ENCODE measurements at regions not wholly inside any gene's neighbourhood (a gene's known extent, or its start where the extent isn't known, plus 50 kb on each side); places are given as distances from the start of the nearest gene placed in this dataset.
"Not testable (repeated sequence)": the region's sequence is repeated elsewhere in the genome, so short reads cannot be mapped to it uniquely, and the experiment has no call there.

DNA sequence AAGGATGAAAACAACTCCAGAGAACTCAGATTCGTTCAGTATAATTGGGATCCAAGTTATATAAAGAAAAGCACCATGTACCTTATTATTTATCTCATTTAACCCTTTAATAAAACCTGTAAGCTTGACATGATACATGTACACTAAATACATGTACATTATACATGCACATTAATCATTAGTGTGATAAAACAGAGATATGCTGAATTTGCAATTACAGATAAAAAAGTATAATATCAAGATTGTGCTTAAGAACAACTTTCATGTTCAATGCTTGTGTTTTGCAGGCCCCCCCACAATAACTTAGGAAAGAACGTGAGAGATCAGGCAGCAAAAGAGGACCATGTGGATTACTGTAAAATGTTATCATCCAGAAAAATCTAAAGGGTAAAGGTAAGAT, 385.4 kb upstream of the GYPC start:
- Histone ChIP-seq H3K36me3 (no peaks in the 10 kb centered on the region), H3K27me3 (no peaks in the 10 kb centered on the region), H3K4me3 (no peak overlapping the region), H3K9me3 (no peaks in the 10 kb centered on the region), H3K27ac (no peak overlapping the region), H3K4me1 (no peaks in the 10 kb centered on the region)
- TF ChIP-seq CTCF (IDR thresholded peaks at IDR 0.05) (no peak), POLR2A (IDR thresholded peaks at IDR 0.05) (no peak)
- no peak for DNase-seq

GRCh38 chr2:126272401-126272800, 383.6 kb upstream of the GYPC start:
- Histone ChIP-seq H3K27me3 (no peaks in the 10 kb centered on the region), H3K4me3 (no peak overlapping the region), H3K4me1 (no peaks in the 10 kb centered on the region), H3K27ac (no peak overlapping the region), H3K9me3 (no peaks in the 10 kb centered on the region), H3K36me3 (no peaks in the 10 kb centered on the region)
- TF ChIP-seq POLR2A (IDR thresholded peaks at IDR 0.05) (no peak), CTCF (IDR thresholded peaks at IDR 0.05) (no peak)
- no peak for DNase-seq

GRCh38 chr2:126275098-126275497, 380.9 kb upstream of the GYPC start:
- no peak for DNase-seq

DNA sequence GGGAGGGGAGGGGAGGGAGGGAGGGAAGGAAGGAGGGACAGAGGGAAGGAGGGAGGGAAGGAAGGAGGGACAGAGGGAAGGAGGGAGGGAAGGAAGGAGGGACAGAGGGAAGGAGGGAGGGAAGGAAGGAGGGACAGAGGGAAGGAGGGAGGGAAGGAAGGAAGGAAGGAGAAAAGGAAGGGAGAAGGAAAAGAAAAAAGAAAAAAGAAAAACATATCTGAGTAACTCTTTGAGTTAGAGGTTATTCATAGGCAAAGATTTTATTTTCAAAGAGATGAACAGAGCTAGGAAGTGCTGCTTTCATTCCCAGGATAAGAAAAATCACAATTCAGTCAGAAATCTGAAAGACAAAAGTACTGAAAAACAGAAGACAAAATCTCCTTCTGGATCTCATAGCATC, 379.7 kb upstream of the GYPC start:
- not testable (repeated sequence) for H3K4me1 ChIP-seq

More at GRCh38 chr2:126275098-126275497, 380.9 kb upstream of the GYPC start:
- H3K4me1 ChIP-seq, result no peaks in the 10 kb centered on the region
- no peaks in the 10 kb centered on the region for H3K36me3 ChIP-seq
- H3K9me3 ChIP-seq, result no peaks in the 10 kb centered on the region
- H3K4me3 ChIP-seq, result no peak overlapping the region
- no peak overlapping the region for H3K27ac ChIP-seq
- TF ChIP-seq CTCF (IDR thresholded peaks at IDR 0.05), result no peak
- TF ChIP-seq POLR2A (IDR thresholded peaks at IDR 0.05), result no peak
- no peaks in the 10 kb centered on the region for H3K27me3 ChIP-seq

DNA sequence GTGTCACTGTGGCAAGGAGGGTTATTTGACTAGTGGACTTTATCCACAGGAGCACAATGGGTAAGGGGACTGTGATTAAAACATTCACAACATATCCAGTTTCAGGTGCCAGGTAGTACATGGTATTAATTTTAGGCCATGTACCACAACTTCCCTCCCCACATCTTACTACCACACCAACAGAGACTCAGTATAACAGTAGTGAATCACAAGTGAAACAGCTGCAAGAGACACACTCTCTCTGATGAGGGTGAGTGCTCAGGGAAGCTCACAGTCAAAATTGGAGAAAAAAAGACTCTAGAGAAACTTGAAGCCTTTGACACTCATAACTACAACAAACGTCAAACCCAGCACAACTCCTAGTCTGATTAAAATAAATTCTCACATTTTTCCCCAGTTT, 367.6 kb upstream of the GYPC start:
- Histone ChIP-seq H3K27me3 (no peaks in the 10 kb centered on the region), H3K36me3 (no peaks in the 10 kb centered on the region), H3K4me1 (no peaks in the 10 kb centered on the region), H3K9me3 (no peaks in the 10 kb centered on the region), H3K4me3 (no peak overlapping the region), H3K27ac (no peak overlapping the region)
- TF ChIP-seq CTCF (IDR thresholded peaks at IDR 0.05), result no peak
- DNase-seq, result no peak

More for the DNA sequence above, 379.7 kb upstream of the GYPC start:
- not testable (repeated sequence) for H3K9me3 ChIP-seq, H3K27me3 ChIP-seq, H3K4me3 ChIP-seq, DNase-seq, H3K36me3 ChIP-seq, H3K27ac ChIP-seq

GRCh38 chr2:126293962-126294361, 362.0 kb upstream of the GYPC start:
- not testable (repeated sequence) for H3K36me3 ChIP-seq, H3K9me3 ChIP-seq, H3K27ac ChIP-seq, H3K4me1 ChIP-seq, DNase-seq, H3K27me3 ChIP-seq, H3K4me3 ChIP-seq

GRCh38 chr2:126299469-126299976, 356.4 kb upstream of the GYPC start:
- no peak for TF ChIP-seq POLR2A (IDR thresholded peaks at IDR 0.05)
- Histone ChIP-seq H3K27me3 (no peaks in the 10 kb centered on the region), H3K4me1 (no peaks in the 10 kb centered on the region), H3K36me3 (no peaks in the 10 kb centered on the region), H3K27ac (no peak overlapping the region), H3K9me3 (no peaks in the 10 kb centered on the region), H3K4me3 (no peak overlapping the region)
- no peak for DNase-seq
